Neural cell (in vitro differentiated cells): ENCODE measurements at regions not wholly inside any gene's neighbourhood (a gene's known extent, or its start where the extent isn't known, plus 50 kb on each side); places are given as distances from the start of the nearest gene placed in this dataset.

ENCODE experiments used
- CTCF ChIP-seq: fragments of 450-650 bp; IDR thresholded peaks from 2 replicates; pipeline ENCODE4 v1.5.1; 2014; ENCODE audit warnings: antibody characterized with exemption, mild to moderate bottlenecking, moderate library complexity; ENCODE audit not compliant: poor library complexity, severe bottlenecking
- RAD21 ChIP-seq: fragments of 450-650 bp; conservative IDR thresholded peaks from 2 replicates; pipeline ENCODE4 v1.6.1; 2014; ENCODE audit warnings: antibody characterized with exemption, mild to moderate bottlenecking, moderate library complexity
- TF ChIP-seq, protein P1 (sequence below): IDR thresholded peaks from 2 replicates; pipeline ENCODE4 v1.6.1; 2012; ENCODE audit warnings: borderline replicate concordance

- TF ChIP-seq RAD21 (no peak), CTCF (no peak)
- TF ChIP-seq, protein P1, sequence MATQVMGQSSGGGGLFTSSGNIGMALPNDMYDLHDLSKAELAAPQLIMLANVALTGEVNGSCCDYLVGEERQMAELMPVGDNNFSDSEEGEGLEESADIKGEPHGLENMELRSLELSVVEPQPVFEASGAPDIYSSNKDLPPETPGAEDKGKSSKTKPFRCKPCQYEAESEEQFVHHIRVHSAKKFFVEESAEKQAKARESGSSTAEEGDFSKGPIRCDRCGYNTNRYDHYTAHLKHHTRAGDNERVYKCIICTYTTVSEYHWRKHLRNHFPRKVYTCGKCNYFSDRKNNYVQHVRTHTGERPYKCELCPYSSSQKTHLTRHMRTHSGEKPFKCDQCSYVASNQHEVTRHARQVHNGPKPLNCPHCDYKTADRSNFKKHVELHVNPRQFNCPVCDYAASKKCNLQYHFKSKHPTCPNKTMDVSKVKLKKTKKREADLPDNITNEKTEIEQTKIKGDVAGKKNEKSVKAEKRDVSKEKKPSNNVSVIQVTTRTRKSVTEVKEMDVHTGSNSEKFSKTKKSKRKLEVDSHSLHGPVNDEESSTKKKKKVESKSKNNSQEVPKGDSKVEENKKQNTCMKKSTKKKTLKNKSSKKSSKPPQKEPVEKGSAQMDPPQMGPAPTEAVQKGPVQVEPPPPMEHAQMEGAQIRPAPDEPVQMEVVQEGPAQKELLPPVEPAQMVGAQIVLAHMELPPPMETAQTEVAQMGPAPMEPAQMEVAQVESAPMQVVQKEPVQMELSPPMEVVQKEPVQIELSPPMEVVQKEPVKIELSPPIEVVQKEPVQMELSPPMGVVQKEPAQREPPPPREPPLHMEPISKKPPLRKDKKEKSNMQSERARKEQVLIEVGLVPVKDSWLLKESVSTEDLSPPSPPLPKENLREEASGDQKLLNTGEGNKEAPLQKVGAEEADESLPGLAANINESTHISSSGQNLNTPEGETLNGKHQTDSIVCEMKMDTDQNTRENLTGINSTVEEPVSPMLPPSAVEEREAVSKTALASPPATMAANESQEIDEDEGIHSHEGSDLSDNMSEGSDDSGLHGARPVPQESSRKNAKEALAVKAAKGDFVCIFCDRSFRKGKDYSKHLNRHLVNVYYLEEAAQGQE, result no peak
Measured at GRCh38 chr21:15138490-15138889, 73.7 kb upstream of the NRIP1 start.
